ENCODE measurements at regions not wholly inside any gene's neighbourhood (a gene's known extent, or its start where the extent isn't known, plus 50 kb on each side); places are given as distances from the start of the nearest gene placed in this dataset.

- no peak for TF ChIP-seq CTCF (IDR thresholded peaks at IDR 0.05)
- no peak for TF ChIP-seq MEF2A (IDR thresholded peaks at IDR 0.05; ENCODE audit: borderline replicate concordance, low read depth)
- no peak for TF ChIP-seq USF2 (IDR thresholded peaks at IDR 0.05; ENCODE audit: borderline replicate concordance, low read depth, low read length)
- peak in 1 of 2 experiments; percentile 62; a peak in 1 of 4 replicates for TF ChIP-seq EP300 (IDR thresholded peaks at IDR 0.05; ENCODE audit: borderline replicate concordance in 1 of 2, low read depth in 1 of 2, low read length in 1 of 2)
- peak; percentile 36; the same call in 1 of the 2 replicates for TF ChIP-seq POLR2AphosphoS5 (IDR thresholded peaks at IDR 0.05; ENCODE audit: low read depth, low read length)
Observed at GRCh38 chr2:111704246-111704645, 179.7 kb downstream of the ANAPC1 start.
